HepG2 (cell line): ENCODE measurements at regions not wholly inside any gene's neighbourhood (a gene's known extent, or its start where the extent isn't known, plus 50 kb on each side); places are given as distances from the start of the nearest gene placed in this dataset.
A peak's percentile ranks its signal among the peaks of the same experiment; 100 is the strongest.

Source experiments
- CC2D1A ChIP-seq: sonication (generic); formaldehyde crosslinking; IDR thresholded peaks from 2 replicates; pipeline ENCODE4 v1.8.1; 2023; ENCODE audit warnings: mild to moderate bottlenecking, missing genetic modification reagents
- CREB1 ChIP-seq, 2 experiments: fragments of 450-650 bp in 1 of 2; IDR thresholded peaks; 2 replicates each; pipeline ENCODE4 v1.6.1; 2016 to 2017; ENCODE audit warnings: control low read depth in 1 of 2, mild to moderate bottlenecking in 1 of 2, missing compliant biosample characterization in 1 of 2, missing genetic modification characterization in 1 of 2
- GABPB1 ChIP-seq: IDR thresholded peaks from 2 replicates; pipeline ENCODE4 v1.6.1; 2016; ENCODE audit warnings: mild to moderate bottlenecking, missing genetic modification reagents, moderate library complexity, missing compliant biosample characterization
- GTF2F1 ChIP-seq: fragments of 150-350 bp; IDR thresholded peaks from 2 replicates; pipeline ENCODE4 v1.6.1; 2014; ENCODE audit warnings: low read length
- HMG20A ChIP-seq: IDR thresholded peaks from 2 replicates; pipeline ENCODE4 v1.6.1; 2016; ENCODE audit warnings: borderline replicate concordance
- IRF2 ChIP-seq: IDR thresholded peaks from 2 replicates; pipeline ENCODE4 v1.6.1; 2018; ENCODE audit warnings: missing genetic modification reagents, missing compliant biosample characterization
- JUND ChIP-seq: sonication (generic); formaldehyde crosslinking; IDR thresholded peaks from 2 replicates; pipeline ENCODE4 v1.8.0; 2022; ENCODE audit warnings: mild to moderate bottlenecking, missing genetic modification reagents
- KDM4B ChIP-seq: sonication (generic); formaldehyde crosslinking; IDR thresholded peaks from 2 replicates; pipeline ENCODE4 v1.4.0; 2020; ENCODE audit warnings: missing genetic modification reagents
- MXD4 ChIP-seq: IDR thresholded peaks from 2 replicates; pipeline ENCODE4 v1.6.1; 2016; ENCODE audit warnings: mild to moderate bottlenecking, missing biosample characterization, missing genetic modification reagents
- NFIC ChIP-seq: IDR thresholded peaks from 2 replicates; pipeline ENCODE4 v1.6.1; 2012; ENCODE audit warnings: mild to moderate bottlenecking, low read length, inconsistent platforms
- NR1H2 ChIP-seq: sonication (generic); formaldehyde crosslinking; IDR thresholded peaks from 2 replicates; pipeline ENCODE4 v1.8.1; 2022; ENCODE audit warnings: low read depth, missing genetic modification reagents, borderline replicate concordance
- RXRA ChIP-seq: sonication (generic); formaldehyde crosslinking; IDR thresholded peaks from 2 replicates; pipeline ENCODE4 v1.5.1; 2020; ENCODE audit warnings: missing genetic modification reagents
- SATB2 ChIP-seq: sonication (generic); formaldehyde crosslinking; IDR thresholded peaks from 2 replicates; pipeline ENCODE4 v1.5.0; 2020; ENCODE audit warnings: missing genetic modification reagents
- ZBTB3 ChIP-seq: sonication (generic); formaldehyde crosslinking; IDR thresholded peaks from 2 replicates; pipeline ENCODE4 v1.4.0; 2020; ENCODE audit warnings: low read depth, mild to moderate bottlenecking, moderate library complexity, missing genetic modification reagents, borderline replicate concordance
- ZNF138 ChIP-seq: sonication (generic); formaldehyde crosslinking; IDR thresholded peaks from 2 replicates; pipeline ENCODE4 v1.5.0; 2020; ENCODE audit warnings: mild to moderate bottlenecking, low read depth, missing genetic modification reagents
- ZNF143 ChIP-seq: sonication (generic); formaldehyde crosslinking; IDR thresholded peaks from 2 replicates; pipeline ENCODE4 v1.4.0; 2020; ENCODE audit warnings: missing genetic modification reagents
- ZNF619 ChIP-seq: sonication (generic); formaldehyde crosslinking; IDR thresholded peaks from 2 replicates; pipeline ENCODE4 v1.4.0; 2020; ENCODE audit warnings: mild to moderate bottlenecking, missing genetic modification reagents
- ZNF776 ChIP-seq: sonication (generic); formaldehyde crosslinking; IDR thresholded peaks from 2 replicates; pipeline ENCODE4 v1.4.0; 2020; ENCODE audit warnings: mild to moderate bottlenecking, missing genetic modification reagents
- ZNF839 ChIP-seq: sonication (generic); formaldehyde crosslinking; IDR thresholded peaks from 2 replicates; pipeline ENCODE4 v1.4.0; 2020; ENCODE audit warnings: missing genetic modification reagents, mild to moderate bottlenecking, borderline replicate concordance
- TF ChIP-seq, protein P1 (sequence below): IDR thresholded peaks from 2 replicates; pipeline ENCODE4 v1.6.1; 2016; ENCODE audit warnings: missing compliant biosample characterization, missing genetic modification reagents, borderline replicate concordance
- TF ChIP-seq, protein P2 (sequence below), 2 experiments: fragments of 450-650 bp in 1 of 2; sonication (generic) in 1 of 2; formaldehyde crosslinking in 1 of 2; IDR thresholded peaks; 2 replicates each; pipeline versions ENCODE4 v1.6.1 to v1.8.0; 2016 to 2022; ENCODE audit warnings: antibody characterized with exemption in 1 of 2, mild to moderate bottlenecking in 1 of 2, missing genetic modification reagents in 1 of 2
- TF ChIP-seq, protein P3 (sequence below): sonication (generic); formaldehyde crosslinking; IDR thresholded peaks from 2 replicates; pipeline ENCODE4 v1.8.1; 2023; ENCODE audit warnings: mild to moderate bottlenecking, missing genetic modification reagents

DNA sequence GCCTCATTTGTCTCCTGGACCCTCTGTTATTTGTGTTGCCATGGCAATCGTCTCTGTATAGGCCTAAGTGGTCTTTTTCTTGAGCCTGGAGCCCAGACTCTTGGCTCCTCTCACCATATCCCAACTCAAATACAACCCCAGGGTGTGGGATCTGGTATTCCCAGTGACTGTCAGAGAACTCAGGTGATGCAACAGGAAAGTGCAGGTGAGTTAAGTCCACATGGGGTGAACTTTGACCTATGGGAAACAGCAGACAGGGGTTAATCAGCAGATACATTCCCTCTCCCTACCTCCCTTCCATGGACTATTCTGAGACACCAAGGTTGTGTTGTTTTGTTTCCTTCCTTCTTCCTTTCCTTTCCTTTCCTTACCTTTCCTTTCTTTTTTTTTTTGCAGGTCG lies 130.9 kb upstream of the RPS6KA3 start (continued):
- TF ChIP-seq HMG20A (CRISPR knock-in tag) (peak; percentile 69; the same call in 1 of the 2 replicates), IRF2 (CRISPR knock-in tag) (no peak), ZBTB3 (CRISPR knock-in tag) (no peak), ZNF143 (CRISPR knock-in tag) (no peak), NR1H2 (CRISPR knock-in tag) (no peak), KDM4B (CRISPR knock-in tag) (no peak), CC2D1A (CRISPR knock-in tag) (no peak), ZNF619 (no peak), RXRA (CRISPR knock-in tag) (peak; percentile 53; the same call in 1 of the 2 replicates), ZNF138 (CRISPR knock-in tag) (no peak), GABPB1 (peak; percentile 30; the same call in 1 of the 2 replicates), GTF2F1 (no peak), NFIC (peak; percentile 38; the same call in 1 of the 2 replicates), CREB1 (IDR thresholded peaks at IDR 0.05) (no peak), CREB1 (CRISPR knock-in tag; IDR thresholded peaks at IDR 0.05) (no peak), ZNF776 (CRISPR knock-in tag) (no peak), MXD4 (CRISPR knock-in tag) (no peak), SATB2 (CRISPR knock-in tag) (no peak), JUND (no peak), ZNF839 (no peak)
- TF ChIP-seq, protein P1, sequence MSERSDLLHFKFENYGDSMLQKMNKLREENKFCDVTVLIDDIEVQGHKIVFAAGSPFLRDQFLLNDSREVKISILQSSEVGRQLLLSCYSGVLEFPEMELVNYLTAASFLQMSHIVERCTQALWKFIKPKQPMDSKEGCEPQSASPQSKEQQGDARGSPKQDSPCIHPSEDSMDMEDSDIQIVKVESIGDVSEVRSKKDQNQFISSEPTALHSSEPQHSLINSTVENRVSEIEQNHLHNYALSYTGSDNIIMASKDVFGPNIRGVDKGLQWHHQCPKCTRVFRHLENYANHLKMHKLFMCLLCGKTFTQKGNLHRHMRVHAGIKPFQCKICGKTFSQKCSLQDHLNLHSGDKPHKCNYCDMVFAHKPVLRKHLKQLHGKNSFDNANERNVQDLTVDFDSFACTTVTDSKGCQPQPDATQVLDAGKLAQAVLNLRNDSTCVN = no peak
- TF ChIP-seq, protein P2, sequence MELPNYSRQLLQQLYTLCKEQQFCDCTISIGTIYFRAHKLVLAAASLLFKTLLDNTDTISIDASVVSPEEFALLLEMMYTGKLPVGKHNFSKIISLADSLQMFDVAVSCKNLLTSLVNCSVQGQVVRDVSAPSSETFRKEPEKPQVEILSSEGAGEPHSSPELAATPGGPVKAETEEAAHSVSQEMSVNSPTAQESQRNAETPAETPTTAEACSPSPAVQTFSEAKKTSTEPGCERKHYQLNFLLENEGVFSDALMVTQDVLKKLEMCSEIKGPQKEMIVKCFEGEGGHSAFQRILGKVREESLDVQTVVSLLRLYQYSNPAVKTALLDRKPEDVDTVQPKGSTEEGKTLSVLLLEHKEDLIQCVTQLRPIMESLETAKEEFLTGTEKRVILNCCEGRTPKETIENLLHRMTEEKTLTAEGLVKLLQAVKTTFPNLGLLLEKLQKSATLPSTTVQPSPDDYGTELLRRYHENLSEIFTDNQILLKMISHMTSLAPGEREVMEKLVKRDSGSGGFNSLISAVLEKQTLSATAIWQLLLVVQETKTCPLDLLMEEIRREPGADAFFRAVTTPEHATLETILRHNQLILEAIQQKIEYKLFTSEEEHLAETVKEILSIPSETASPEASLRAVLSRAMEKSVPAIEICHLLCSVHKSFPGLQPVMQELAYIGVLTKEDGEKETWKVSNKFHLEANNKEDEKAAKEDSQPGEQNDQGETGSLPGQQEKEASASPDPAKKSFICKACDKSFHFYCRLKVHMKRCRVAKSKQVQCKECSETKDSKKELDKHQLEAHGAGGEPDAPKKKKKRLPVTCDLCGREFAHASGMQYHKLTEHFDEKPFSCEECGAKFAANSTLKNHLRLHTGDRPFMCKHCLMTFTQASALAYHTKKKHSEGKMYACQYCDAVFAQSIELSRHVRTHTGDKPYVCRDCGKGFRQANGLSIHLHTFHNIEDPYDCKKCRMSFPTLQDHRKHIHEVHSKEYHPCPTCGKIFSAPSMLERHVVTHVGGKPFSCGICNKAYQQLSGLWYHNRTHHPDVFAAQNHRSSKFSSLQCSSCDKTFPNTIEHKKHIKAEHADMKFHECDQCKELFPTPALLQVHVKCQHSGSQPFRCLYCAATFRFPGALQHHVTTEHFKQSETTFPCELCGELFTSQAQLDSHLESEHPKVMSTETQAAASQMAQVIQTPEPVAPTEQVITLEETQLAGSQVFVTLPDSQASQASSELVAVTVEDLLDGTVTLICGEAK (IDR thresholded peaks at IDR 0.05) = no peak
- TF ChIP-seq, protein P2 (CRISPR knock-in tag; IDR thresholded peaks at IDR 0.05) = no peak
- TF ChIP-seq, protein P3, sequence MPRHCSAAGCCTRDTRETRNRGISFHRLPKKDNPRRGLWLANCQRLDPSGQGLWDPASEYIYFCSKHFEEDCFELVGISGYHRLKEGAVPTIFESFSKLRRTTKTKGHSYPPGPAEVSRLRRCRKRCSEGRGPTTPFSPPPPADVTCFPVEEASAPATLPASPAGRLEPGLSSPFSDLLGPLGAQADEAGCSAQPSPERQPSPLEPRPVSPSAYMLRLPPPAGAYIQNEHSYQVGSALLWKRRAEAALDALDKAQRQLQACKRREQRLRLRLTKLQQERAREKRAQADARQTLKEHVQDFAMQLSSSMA (CRISPR knock-in tag) = no peak
